GM23338 (cell line): ENCODE measurements at regions not wholly inside any gene's neighbourhood (a gene's known extent, or its start where the extent isn't known, plus 50 kb on each side); places are given as distances from the start of the nearest gene placed in this dataset.

ENCODE experiments used
- ATAC-seq: fragments of 200-7000 bp; cut with Tn5 transposase; 3 replicates; pipeline ENCODE4 v1.9.1; 2020
- DNase-seq: peaks from one replicate; pipeline ENCODE4 v3.0.0-alpha.2; 2015; ENCODE audit warnings: low spot score
- H2AFZ ChIP-seq: fragments of 200-600 bp; sonication (generic); 2 replicates; pipeline ENCODE4 v1.8.0; 2016; ENCODE audit warnings: antibody characterized with exemption, mild to moderate bottlenecking, moderate library complexity
- H3F3A ChIP-seq: fragments of 200-600 bp; sonication (generic); replicated peaks from 2 replicates; pipeline ENCODE4 v1.8.0; 2017; ENCODE audit warnings: antibody characterized with exemption, mixed run types, low read depth
- H3K27ac ChIP-seq: fragments of 200-600 bp; sonication (generic); 2 replicates; pipeline ENCODE4 v1.6.1; 2016; ENCODE audit warnings: low read depth
- H3K27me3 ChIP-seq: fragments of 200-600 bp; sonication (generic); 2 replicates; pipeline ENCODE4 v1.8.0; 2016; ENCODE audit warnings: mild to moderate bottlenecking, mixed run types, moderate library complexity; ENCODE audit not compliant: insufficient read depth
- H3K36me3 ChIP-seq: fragments of 200-600 bp; sonication (generic); 2 replicates; pipeline ENCODE4 v1.8.0; 2016; ENCODE audit warnings: mild to moderate bottlenecking; ENCODE audit not compliant: insufficient read depth
- H3K4me1 ChIP-seq: fragments of 200-600 bp; sonication (generic); 2 replicates; pipeline ENCODE4 v1.8.0; 2016; ENCODE audit warnings: mild to moderate bottlenecking, moderate library complexity; ENCODE audit not compliant: insufficient read depth
- H3K4me2 ChIP-seq: fragments of 200-600 bp; sonication (generic); 2 replicates; pipeline ENCODE4 v1.7.1; 2017; ENCODE audit warnings: mixed run types
- H3K4me3 ChIP-seq: fragments of 200-600 bp; sonication (generic); 2 replicates; pipeline ENCODE4 v1.6.1; 2016; ENCODE audit warnings: mixed run types
- H3K79me2 ChIP-seq: fragments of 200-600 bp; sonication (generic); replicated peaks from 2 replicates; pipeline ENCODE4 v1.8.0; 2017; ENCODE audit warnings: mild to moderate bottlenecking; ENCODE audit not compliant: insufficient read depth
- H3K9me2 ChIP-seq: fragments of 200-600 bp; sonication (generic); 2 replicates; pipeline ENCODE4 v1.8.0; 2017; ENCODE audit not compliant: insufficient read depth
- H4K20me1 ChIP-seq: fragments of 200-600 bp; sonication (generic); replicated peaks from 2 replicates; pipeline ENCODE4 v1.8.0; 2017; ENCODE audit warnings: mild to moderate bottlenecking; ENCODE audit not compliant: insufficient read depth
- H3K27ac Mint-ChIP-seq: 2 replicates; pipeline ENCODE4 v1.8.0; 2020; ENCODE audit warnings: inconsistent platforms, mild to moderate bottlenecking, moderate library complexity, mixed read lengths
- H3K27me3 Mint-ChIP-seq: 3 replicates; pipeline ENCODE4 v1.8.0; 2022; ENCODE audit warnings: low read depth, mild to moderate bottlenecking, moderate library complexity, mixed read lengths, inconsistent platforms; ENCODE audit not compliant: insufficient read depth, poor library complexity
- H3K36me3 Mint-ChIP-seq: 3 replicates; pipeline ENCODE4 v1.8.0; 2021; ENCODE audit warnings: low read depth, mild to moderate bottlenecking, inconsistent platforms, moderate library complexity, mixed read lengths
- H3K4me1 Mint-ChIP-seq: 3 replicates; pipeline ENCODE4 v1.8.0; 2020; ENCODE audit warnings: mild to moderate bottlenecking, inconsistent platforms, mixed read lengths
- H3K4me3 Mint-ChIP-seq: 3 replicates; pipeline ENCODE4 v1.8.0; 2021; ENCODE audit warnings: moderate library complexity, mild to moderate bottlenecking, inconsistent platforms, mixed read lengths
- H3K9me3 Mint-ChIP-seq: 3 replicates; pipeline ENCODE4 v1.8.0; 2020; ENCODE audit warnings: moderate library complexity, mild to moderate bottlenecking, inconsistent platforms, mixed read lengths
- CREB1 ChIP-seq: fragments of 250-450 bp; sonication (Bioruptor Pico); IDR thresholded peaks from 2 replicates; pipeline ENCODE4 v1.5.0; 2020; ENCODE audit warnings: low read depth, mild to moderate bottlenecking, moderate library complexity
- ETS1 ChIP-seq: IDR thresholded peaks from 2 replicates; pipeline ENCODE4 v1.6.1; 2016; ENCODE audit warnings: antibody characterized with exemption
- EZH2 ChIP-seq: fragments of 200-600 bp; sonication (generic); IDR thresholded peaks from one replicate; pipeline ENCODE4 v1.8.0; 2017; ENCODE audit warnings: antibody characterized with exemption, mild to moderate bottlenecking, low read depth; ENCODE audit not compliant: unreplicated experiment
- EZH2phosphoT487 ChIP-seq: fragments of 200-600 bp; sonication (generic); IDR thresholded peaks from one replicate; pipeline ENCODE4 v1.8.1; 2018; ENCODE audit warnings: antibody characterized with exemption; ENCODE audit not compliant: unreplicated experiment
- JUNB ChIP-seq: IDR thresholded peaks from one replicate; pipeline ENCODE4 v1.6.1; 2016; ENCODE audit warnings: antibody characterized with exemption; ENCODE audit not compliant: unreplicated experiment
- NANOG ChIP-seq: IDR thresholded peaks from 2 replicates; pipeline ENCODE4 v1.6.1; 2016; ENCODE audit warnings: antibody characterized with exemption, borderline replicate concordance
- POLR2AphosphoS5 ChIP-seq: IDR thresholded peaks from 2 replicates; pipeline ENCODE4 v1.6.1; 2016; ENCODE audit warnings: antibody characterized with exemption, low read depth
- REST ChIP-seq: IDR thresholded peaks from one replicate; pipeline ENCODE4 v1.6.1; 2018; ENCODE audit warnings: antibody characterized with exemption; ENCODE audit not compliant: unreplicated experiment
- STAT1 ChIP-seq: IDR thresholded peaks from one replicate; pipeline ENCODE4 v1.6.1; 2016; ENCODE audit warnings: antibody characterized with exemption; ENCODE audit not compliant: unreplicated experiment
- ZNF114 ChIP-seq: fragments of 250-450 bp; sonication (Bioruptor Pico); IDR thresholded peaks from 2 replicates; pipeline ENCODE4 v1.5.0; 2020; ENCODE audit warnings: mild to moderate bottlenecking, moderate library complexity
- ZNF462 ChIP-seq: fragments of 250-450 bp; sonication (Bioruptor Pico); IDR thresholded peaks from 2 replicates; pipeline ENCODE4 v1.5.0; 2020; ENCODE audit warnings: mild to moderate bottlenecking, moderate library complexity
- TF ChIP-seq, protein P1 (sequence below), 2 experiments: fragments of 200-600 bp in 1 of 2; sonication (generic) in 1 of 2; conservative IDR thresholded peaks; 2 replicates each; pipeline versions ENCODE4 v1.5.1 to v1.6.1; 2016 to 2017; ENCODE audit warnings: antibody characterized with exemption in 2 of 2, low read depth in 2 of 2, mild to moderate bottlenecking in 2 of 2, moderate library complexity in 1 of 2

DNA sequence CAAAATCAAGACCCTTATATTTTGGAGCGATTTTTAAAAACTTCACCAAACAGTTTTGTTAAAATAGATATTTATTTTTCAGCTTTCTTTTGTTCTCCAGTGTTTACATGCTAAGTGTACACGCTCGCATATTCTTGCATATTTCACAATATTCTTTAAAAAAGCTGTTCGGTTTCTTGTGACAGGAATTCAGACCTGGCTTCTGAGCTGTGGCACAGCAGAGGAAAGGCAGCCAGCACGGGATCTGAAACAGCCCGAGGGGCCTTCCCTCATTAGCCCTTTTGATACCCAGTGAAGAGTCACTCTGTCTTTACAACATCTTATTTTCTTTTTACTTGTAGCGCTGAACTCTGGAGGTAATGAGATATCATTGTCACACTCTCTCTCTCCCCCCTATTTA, 234.0 kb downstream of the B3GLCT start (continued):
- no peak for TF ChIP-seq REST
- TF ChIP-seq CREB1 (CRISPR knock-in tag), result no peak
- no peak for TF ChIP-seq EZH2phosphoT487

- no peak for ATAC-seq
- no peaks in the 10 kb centered on the region for H3K27me3 Mint-ChIP-seq
- TF ChIP-seq EZH2phosphoT487 (no peak), ETS1 (no peak), STAT1 (no peak), POLR2AphosphoS5 (no peak), CREB1 (CRISPR knock-in tag) (no peak), NANOG (no peak), EZH2 (no peak), ZNF462 (no peak), JUNB (no peak), ZNF114 (CRISPR knock-in tag) (no peak)
- TF ChIP-seq, protein P1, sequence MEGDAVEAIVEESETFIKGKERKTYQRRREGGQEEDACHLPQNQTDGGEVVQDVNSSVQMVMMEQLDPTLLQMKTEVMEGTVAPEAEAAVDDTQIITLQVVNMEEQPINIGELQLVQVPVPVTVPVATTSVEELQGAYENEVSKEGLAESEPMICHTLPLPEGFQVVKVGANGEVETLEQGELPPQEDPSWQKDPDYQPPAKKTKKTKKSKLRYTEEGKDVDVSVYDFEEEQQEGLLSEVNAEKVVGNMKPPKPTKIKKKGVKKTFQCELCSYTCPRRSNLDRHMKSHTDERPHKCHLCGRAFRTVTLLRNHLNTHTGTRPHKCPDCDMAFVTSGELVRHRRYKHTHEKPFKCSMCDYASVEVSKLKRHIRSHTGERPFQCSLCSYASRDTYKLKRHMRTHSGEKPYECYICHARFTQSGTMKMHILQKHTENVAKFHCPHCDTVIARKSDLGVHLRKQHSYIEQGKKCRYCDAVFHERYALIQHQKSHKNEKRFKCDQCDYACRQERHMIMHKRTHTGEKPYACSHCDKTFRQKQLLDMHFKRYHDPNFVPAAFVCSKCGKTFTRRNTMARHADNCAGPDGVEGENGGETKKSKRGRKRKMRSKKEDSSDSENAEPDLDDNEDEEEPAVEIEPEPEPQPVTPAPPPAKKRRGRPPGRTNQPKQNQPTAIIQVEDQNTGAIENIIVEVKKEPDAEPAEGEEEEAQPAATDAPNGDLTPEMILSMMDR (conservative IDR thresholded peaks at IDR 0.05; ENCODE audit: low read depth in 2 of 2), result no peak
These were observed 234.8 kb downstream of the B3GLCT start for GRCh38 chr13:31434613-31435012.

More at GRCh38 chr13:31434613-31435012, 234.8 kb downstream of the B3GLCT start:
- H3K27ac ChIP-seq, result no peak overlapping the region
- no peaks in the 10 kb centered on the region for H4K20me1 ChIP-seq
- no peak for DNase-seq
- no peaks in the 10 kb centered on the region for H3K4me1 ChIP-seq
- no peak overlapping the region for H2AFZ ChIP-seq
- Mint-ChIP-seq H3K27ac (no peak overlapping the region), H3K36me3 (no peaks in the 10 kb centered on the region), H3K4me1 (no peaks in the 10 kb centered on the region), H3K9me3 (no peaks in the 10 kb centered on the region), H3K4me3 (no peak overlapping the region)
- no peak overlapping the region for H3K4me2 ChIP-seq
- H3K27me3 ChIP-seq, result no peaks in the 10 kb centered on the region
- no peaks in the 10 kb centered on the region for H3K79me2 ChIP-seq
- no peaks in the 10 kb centered on the region for H3K36me3 ChIP-seq
- no peaks in the 10 kb centered on the region for H3K9me2 ChIP-seq
- H3F3A ChIP-seq, result no peaks in the 10 kb centered on the region
- H3K4me3 ChIP-seq, result no peak overlapping the region
